Activated CD8-positive, alpha-beta memory T cell treated with anti-CD3 and anti-CD28 coated beads for 48 hours (primary cell): ENCODE measurements at regions not wholly inside any gene's neighbourhood (a gene's known extent, or its start where the extent isn't known, plus 50 kb on each side); places are given as distances from the start of the nearest gene placed in this dataset.

ENCODE experiments used
- DNase-seq, 3 experiments: peaks; one replicate each; pipeline ENCODE4 v3.0.0-alpha.2; 2020; ENCODE audit warnings: low read depth in 2 of 3, low spot score in 2 of 3

DNA sequence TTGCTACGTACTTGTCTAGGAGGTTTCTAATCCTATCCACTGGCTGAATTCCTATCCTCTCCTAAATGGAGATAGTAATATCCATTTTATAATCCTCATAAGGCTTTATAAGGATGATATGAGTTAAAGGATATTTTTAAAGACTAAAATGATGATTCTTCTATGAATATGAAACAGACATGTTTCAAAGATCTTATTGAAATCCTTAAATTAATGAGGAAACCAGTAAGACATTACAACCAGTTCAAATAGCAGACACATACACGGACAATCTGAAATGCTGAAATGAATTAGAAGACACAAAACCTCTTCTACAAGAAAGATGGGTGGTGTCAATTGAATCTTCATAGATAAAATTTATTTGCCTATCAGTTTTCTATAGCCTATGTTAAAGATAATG, 132.9 kb upstream of the ANK3 start:
- no peak for DNase-seq

GRCh38 chr10:60521974-60522405, 132.3 kb upstream of the ANK3 start:
- DNase-seq, result no peak

- no peak for DNase-seq
These were observed 129.1 kb upstream of the ANK3 start for GRCh38 chr10:60518745-60519144.

GRCh38 chr10:60517805-60518204, 128.1 kb upstream of the ANK3 start:
- DNase-seq, result no peak

- DNase-seq, result no peak
These were observed 123.6 kb upstream of the ANK3 start for GRCh38 chr10:60513281-60513680.

GRCh38 chr10:60511477-60512229, 122.0 kb upstream of the ANK3 start:
- DNase-seq, result no peak

DNA sequence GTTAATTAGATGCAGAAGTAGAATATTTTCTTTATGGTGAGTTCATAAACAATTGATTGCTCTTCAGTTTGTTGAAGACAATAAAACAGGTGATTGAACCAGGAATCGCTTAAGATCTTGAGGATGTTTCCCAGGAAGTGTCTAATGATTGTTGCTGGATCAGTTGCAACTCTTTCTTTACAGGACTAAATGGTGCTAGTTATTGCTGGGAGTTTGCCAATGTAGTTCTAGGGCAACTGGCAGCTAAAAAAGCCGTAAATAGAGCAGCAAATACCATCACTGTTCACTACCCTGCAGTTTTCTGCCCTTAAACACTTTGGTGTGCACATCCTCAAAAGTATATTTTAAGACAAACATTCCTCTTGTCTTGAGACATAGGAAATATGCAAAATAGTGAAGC, 119.2 kb upstream of the ANK3 start:
- no peak for DNase-seq

GRCh38 chr10:60508037-60508436, 118.4 kb upstream of the ANK3 start:
- no peak for DNase-seq

- DNase-seq, result no peak
These were observed 112.9 kb upstream of the ANK3 start for GRCh38 chr10:60502621-60503020.

GRCh38 chr10:60498985-60499384, 109.3 kb upstream of the ANK3 start:
- no peak for DNase-seq

DNA sequence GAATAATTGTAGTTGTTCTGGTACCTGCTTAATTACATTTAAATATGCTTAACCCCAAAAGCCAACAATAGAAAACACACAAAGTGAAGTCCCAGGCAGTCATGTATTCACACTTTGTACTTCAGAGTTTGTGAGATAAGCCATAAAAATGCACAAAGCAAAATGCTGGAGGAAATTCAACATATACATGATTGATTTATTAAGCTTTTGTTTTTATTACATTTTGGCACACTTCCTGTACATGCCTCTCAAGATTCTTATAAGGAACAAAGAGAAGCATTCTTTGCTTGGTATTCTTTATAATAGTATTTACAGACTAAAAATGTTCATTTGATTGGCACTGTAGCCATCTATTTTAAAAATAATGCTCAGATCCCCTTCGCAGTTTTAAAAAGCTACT, 107.7 kb upstream of the ANK3 start:
- no peak for DNase-seq

- DNase-seq, result no peak
These were observed 106.5 kb upstream of the ANK3 start for GRCh38 chr10:60496181-60496580.

DNA sequence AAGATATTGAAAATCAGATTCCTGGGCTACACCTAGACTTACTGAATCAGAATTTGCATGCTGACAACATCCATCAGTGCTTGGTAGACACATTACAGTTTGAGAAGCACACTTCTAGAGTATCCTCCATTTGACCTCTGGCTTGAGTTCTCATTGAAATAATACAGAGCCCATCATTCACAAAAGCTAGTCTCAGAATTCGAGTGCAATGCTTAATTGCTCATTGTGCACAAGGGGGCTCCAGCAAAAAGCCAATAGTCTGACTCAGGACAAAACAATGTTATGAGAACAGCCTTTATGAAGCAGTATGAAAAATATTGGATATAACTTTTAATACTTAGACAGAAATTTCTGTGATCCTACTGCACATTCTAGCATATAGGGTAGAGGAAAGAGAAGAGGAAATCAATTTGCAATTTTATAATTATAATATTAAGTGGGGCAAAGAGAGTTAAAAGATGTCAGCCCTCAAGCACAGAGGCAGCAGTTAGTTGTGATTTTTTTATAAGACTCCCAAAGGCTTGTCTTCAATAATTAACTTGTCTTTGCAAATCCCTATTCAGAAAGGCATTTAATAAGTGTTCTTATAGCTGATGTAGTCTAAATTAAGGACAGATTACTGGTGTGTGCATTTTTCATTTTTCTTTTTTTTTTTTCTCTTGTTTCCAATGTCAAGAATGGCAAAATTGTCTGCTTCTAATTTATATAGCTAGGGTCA, 105.8 kb upstream of the ANK3 start:
- no peak for DNase-seq

- DNase-seq, result no peak
These were observed 105.1 kb upstream of the ANK3 start for GRCh38 chr10:60494774-60495173.

DNA sequence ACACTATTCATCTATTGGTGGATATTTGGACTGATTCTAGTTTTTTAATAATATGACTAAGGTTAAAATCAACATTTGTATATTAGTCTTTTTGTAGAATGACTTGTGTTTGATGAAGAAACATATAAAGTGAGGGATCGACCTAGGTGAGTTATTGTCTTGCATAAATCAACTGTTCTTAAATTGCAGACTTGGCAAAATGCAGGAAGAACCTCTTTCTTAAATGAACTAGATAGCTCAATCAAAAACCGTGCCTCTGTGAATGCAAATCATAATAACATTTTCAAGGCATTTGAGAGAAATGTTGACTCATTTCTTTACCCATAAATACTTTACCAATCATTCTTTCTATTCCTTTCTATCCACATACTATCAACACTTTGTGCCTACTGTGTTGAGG, 101.5 kb upstream of the ANK3 start:
- no peak for DNase-seq

DNA sequence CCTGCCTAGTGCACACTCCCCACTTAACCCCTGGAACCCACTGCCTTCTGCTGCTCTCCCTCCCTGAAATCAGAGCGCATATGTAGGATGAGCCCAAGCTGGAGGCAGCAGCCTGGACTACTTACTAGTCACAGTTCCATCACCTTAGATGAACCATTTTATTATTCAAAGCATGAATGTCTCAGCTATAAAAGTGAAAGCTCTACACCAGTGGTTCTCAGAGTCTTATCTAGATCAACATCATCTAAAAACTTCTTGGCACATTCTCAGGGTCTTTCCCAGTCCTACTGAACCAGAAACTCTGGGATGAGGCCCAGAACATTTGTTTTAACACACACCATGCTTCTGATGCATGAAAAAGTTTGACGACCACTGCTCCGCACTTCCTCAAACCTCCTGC, 100.3 kb upstream of the ANK3 start:
- DNase-seq, result no peak

- no peak for DNase-seq
These were observed 98.5 kb upstream of the ANK3 start for GRCh38 chr10:60488111-60488669.

DNA sequence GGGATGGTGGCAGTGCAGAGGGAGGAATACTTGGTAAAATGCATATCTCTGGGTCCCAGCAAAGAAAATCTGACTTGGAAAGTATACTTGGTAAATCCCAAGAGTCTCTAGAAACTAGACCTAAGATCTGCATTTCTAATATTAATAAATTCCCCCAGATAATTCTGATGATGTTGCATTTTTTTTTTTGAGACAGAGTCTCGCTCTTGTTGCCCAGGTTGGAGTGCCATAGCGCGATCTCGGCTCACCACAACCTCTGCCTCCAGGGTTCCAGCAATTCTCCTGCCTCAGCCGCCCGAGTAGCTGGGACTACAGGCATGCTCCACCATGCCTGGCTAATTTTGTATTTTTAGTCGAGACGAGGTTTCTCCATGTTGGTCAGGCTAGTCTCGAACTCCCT, 97.9 kb upstream of the ANK3 start:
- DNase-seq, result no peak

GRCh38 chr10:60485025-60485424, 95.3 kb upstream of the ANK3 start:
- no peak for DNase-seq

- no peak for DNase-seq
These were observed 91.3 kb upstream of the ANK3 start for GRCh38 chr10:60480865-60481563.

- DNase-seq, result no peak
These were observed 89.8 kb upstream of the ANK3 start for GRCh38 chr10:60479305-60480020.
